Activated naive CD4-positive, alpha-beta T cell treated with anti-CD3 and anti-CD28 coated beads, Interleukin-2, amount 10 ng/mL, durations not matched to agents 7 days and 5 days (primary cell): ENCODE measurements at regions not wholly inside any gene's neighbourhood (a gene's known extent, or its start where the extent isn't known, plus 50 kb on each side); places are given as distances from the start of the nearest gene placed in this dataset.
"Not testable (repeated sequence)": the region's sequence is repeated elsewhere in the genome, so short reads cannot be mapped to it uniquely, and the experiment has no call there.

Experiments used
- CTCF ChIA-PET: fragments of 350-600 bp; sonication (Branson Sonifier 250); formaldehyde crosslinking; loops from one replicate; lab custom pipeline; 2021; ENCODE audit warnings: antibody characterized with exemption; lab: Charles Lee
- DNase-seq: peaks from one replicate; pipeline ENCODE4 v3.0.0-alpha.2; 2020
- H3K27ac Mint-ChIP-seq: one replicate; pipeline ENCODE4 v1.8.0; 2021; ENCODE audit warnings: mild to moderate bottlenecking, moderate library complexity, mixed read lengths
- H3K27me3 Mint-ChIP-seq: one replicate; pipeline ENCODE4 v1.8.0; 2021; ENCODE audit warnings: mild to moderate bottlenecking, mixed read lengths
- H3K36me3 Mint-ChIP-seq: one replicate; pipeline ENCODE4 v1.8.0; 2021; ENCODE audit warnings: mixed read lengths
- H3K4me1 Mint-ChIP-seq: one replicate; pipeline ENCODE4 v1.8.0; 2021; ENCODE audit warnings: mixed read lengths
- H3K4me3 Mint-ChIP-seq: one replicate; pipeline ENCODE4 v1.8.0; 2021; ENCODE audit warnings: mild to moderate bottlenecking, moderate library complexity, mixed read lengths
- H3K9me3 Mint-ChIP-seq: one replicate; pipeline ENCODE4 v1.8.0; 2021; ENCODE audit warnings: mixed read lengths

DNA sequence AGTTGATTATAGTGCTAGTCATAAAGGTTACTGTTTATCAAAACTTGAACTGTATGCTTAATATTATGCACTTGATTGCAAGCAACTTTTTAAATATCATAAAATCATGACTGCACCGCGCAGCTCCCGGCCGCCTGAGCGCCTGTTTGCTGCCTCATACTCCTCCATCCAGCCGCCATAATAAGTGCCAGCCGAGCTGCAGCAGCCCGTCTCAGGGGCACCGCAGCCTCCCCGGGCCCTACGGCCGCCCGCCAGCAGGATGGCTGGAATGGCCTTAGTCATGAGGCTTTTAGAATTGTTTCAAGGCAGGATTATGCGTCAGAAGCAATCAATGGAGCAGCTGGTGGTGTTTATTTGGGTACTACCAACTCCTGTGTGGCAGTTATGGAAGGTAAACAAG is 337.2 kb downstream of the PAX3 start:
- CTCF ChIA-PET = no interaction called here
- no peaks in the 10 kb centered on the region for H3K36me3 Mint-ChIP-seq
- no peak overlapping the region for H3K27ac Mint-ChIP-seq
- DNase-seq = no peak
- H3K9me3 Mint-ChIP-seq = no peaks in the 10 kb centered on the region
- no peaks in the 10 kb centered on the region for H3K27me3 Mint-ChIP-seq
- no peak overlapping the region for H3K4me3 Mint-ChIP-seq
- H3K4me1 Mint-ChIP-seq = no peaks in the 10 kb centered on the region

DNA sequence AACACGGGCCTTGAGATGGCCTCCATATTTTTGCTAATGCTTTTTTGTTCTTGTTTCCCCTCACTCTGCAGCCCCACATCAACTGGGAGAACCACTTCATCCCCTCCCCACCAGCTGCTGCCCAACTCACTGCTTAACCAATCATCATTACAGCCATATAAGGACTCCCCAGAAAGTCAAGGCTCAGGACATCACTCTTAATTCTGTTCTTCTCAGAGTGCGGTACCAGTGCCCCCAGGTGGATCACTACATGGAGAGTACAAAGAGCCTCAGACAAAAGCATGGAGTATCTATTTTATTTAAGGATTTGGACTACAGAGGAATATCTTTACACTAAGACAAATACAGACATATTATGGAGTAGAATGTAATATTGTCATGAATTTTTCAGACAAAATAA is 340.6 kb downstream of the PAX3 start:
- Mint-ChIP-seq H3K27ac (no peak overlapping the region), H3K9me3 (no peaks in the 10 kb centered on the region), H3K36me3 (no peaks in the 10 kb centered on the region), H3K27me3 (no peaks in the 10 kb centered on the region), H3K4me1 (no peaks in the 10 kb centered on the region), H3K4me3 (no peak overlapping the region)
- DNase-seq = no peak
- CTCF ChIA-PET = no interaction called here

DNA sequence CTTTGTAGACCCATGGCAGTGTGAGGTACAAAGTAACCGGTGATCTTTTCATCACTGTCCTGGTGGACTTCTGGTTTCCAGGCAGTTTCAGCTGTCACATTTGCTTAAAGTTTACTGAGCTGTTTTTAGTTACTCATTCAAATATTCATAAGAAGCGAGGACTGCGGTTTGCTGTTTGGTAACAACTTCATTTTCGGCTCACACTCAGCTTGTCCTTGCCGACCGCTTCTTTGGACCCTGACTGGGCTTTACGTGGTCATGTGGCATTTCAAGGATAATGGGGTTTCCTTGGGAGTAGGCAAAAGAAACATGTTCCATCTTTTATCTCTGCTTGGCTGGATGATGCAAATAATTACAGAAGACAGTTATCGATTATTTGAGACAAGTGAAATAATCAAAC is 350.7 kb downstream of the PAX3 start:
- no peak for DNase-seq
- Mint-ChIP-seq H3K9me3 (no peaks in the 10 kb centered on the region), H3K4me1 (no peaks in the 10 kb centered on the region), H3K36me3 (no peaks in the 10 kb centered on the region), H3K27me3 (no peaks in the 10 kb centered on the region), H3K4me3 (no peak overlapping the region), H3K27ac (no peak overlapping the region)
- CTCF ChIA-PET = no interaction called here

- H3K36me3 Mint-ChIP-seq, H3K27me3 Mint-ChIP-seq, H3K4me3 Mint-ChIP-seq, CTCF ChIA-PET, H3K27ac Mint-ChIP-seq, H3K4me1 Mint-ChIP-seq, DNase-seq, H3K9me3 Mint-ChIP-seq: not testable (repeated sequence)
Measured at GRCh38 chr2:221944452-221944851, 354.3 kb downstream of the PAX3 start.

DNA sequence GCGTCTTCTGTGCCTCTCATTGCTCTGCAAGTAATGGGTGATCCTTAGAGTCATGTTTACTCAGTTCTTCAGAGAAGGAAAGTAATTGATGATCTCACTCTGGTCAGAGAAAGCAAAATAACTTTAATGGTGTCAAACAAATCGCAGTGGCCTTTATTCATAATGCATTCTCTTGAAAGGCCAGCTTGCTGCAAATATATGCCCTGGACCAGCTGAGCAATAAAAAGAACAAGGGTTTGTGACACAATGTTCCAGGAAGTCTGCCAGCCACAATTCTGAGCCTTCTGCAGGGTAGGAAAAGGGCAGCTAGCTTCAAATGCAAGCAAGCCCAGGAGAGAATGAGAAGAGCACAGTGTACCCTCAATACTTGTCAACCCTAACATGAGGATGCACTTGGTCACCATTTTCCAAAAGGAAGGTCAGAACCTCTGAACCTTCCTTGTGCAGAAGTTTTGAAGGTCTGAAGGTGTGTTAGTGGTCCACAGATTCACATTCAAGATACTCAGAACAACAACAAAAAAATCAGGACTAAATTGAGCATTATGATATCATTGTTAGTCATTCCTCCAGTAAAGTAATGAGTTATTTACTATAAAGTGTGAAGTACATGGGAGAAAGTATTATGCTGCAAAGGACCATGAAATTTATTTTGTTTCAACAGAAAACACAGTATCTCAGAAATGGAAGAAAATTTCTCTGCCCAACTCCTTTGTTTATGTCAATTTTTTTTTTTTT is 355.6 kb downstream of the PAX3 start:
- H3K36me3 Mint-ChIP-seq = no peaks in the 10 kb centered on the region
- H3K9me3 Mint-ChIP-seq = no peaks in the 10 kb centered on the region
- H3K4me3 Mint-ChIP-seq = no peak overlapping the region
- H3K4me1 Mint-ChIP-seq = no peaks in the 10 kb centered on the region
- H3K27me3 Mint-ChIP-seq = no peaks in the 10 kb centered on the region
- CTCF ChIA-PET = no interaction called here
- DNase-seq = no peak
- H3K27ac Mint-ChIP-seq = no peak overlapping the region

DNA sequence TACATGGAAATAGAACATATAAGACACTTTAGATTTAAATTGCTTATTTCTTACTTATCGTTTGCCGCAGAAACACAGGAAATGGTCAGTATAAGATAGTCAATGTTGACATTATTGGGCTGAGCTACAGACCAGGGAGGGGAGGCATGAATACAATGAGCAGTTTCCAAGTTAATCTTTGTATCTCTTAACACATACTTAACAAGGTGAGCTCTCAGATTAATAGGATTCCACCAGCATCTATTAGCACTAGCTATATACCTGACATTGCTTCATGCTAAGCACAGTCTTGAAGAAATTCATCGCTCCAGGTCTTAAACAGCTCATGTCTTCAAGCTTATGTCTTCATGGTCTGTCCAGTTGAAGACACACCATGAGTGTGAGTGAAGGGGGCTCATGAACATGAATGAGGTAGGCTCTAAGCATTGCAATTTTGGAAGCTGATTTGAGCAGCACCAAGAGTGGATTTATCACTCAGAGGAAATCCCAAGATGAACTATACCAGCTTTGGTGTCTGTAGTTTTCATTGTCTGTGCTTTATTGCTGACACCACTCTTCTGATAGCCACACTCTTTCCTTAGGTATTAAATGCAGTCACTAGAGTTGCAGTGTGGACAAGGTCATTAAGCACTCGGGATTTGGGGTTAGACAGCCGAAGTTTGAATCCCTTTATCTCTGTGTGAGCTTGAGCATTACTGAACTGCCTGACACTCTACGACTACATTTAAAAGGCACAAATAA is 359.3 kb upstream of the EPHA4 start:
- Mint-ChIP-seq H3K4me3 (no peak overlapping the region), H3K9me3 (no peaks in the 10 kb centered on the region), H3K27me3 (no peaks in the 10 kb centered on the region), H3K36me3 (no peaks in the 10 kb centered on the region), H3K27ac (no peak overlapping the region), H3K4me1 (no peaks in the 10 kb centered on the region)
- CTCF ChIA-PET = no interaction called here
- DNase-seq = no peak

- H3K27me3 Mint-ChIP-seq = no peaks in the 10 kb centered on the region
- H3K4me3 Mint-ChIP-seq = no peak overlapping the region
- DNase-seq = no peak
- H3K27ac Mint-ChIP-seq = no peak overlapping the region
- CTCF ChIA-PET = no interaction called here
- H3K4me1 Mint-ChIP-seq = no peaks in the 10 kb centered on the region
- no peaks in the 10 kb centered on the region for H3K36me3 Mint-ChIP-seq
- H3K9me3 Mint-ChIP-seq = no peaks in the 10 kb centered on the region
Measured at GRCh38 chr2:221929259-221929658, 357.2 kb upstream of the EPHA4 start.

GRCh38 chr2:221926327-221926726 is 354.2 kb upstream of the EPHA4 start:
- no peak overlapping the region for H3K4me3 Mint-ChIP-seq
- H3K4me1 Mint-ChIP-seq = no peaks in the 10 kb centered on the region
- CTCF ChIA-PET = no interaction called here
- no peaks in the 10 kb centered on the region for H3K9me3 Mint-ChIP-seq
- no peaks in the 10 kb centered on the region for H3K27me3 Mint-ChIP-seq
- no peaks in the 10 kb centered on the region for H3K36me3 Mint-ChIP-seq
- DNase-seq = no peak
- H3K27ac Mint-ChIP-seq = no peak overlapping the region

GRCh38 chr2:221924576-221924975 is 352.5 kb upstream of the EPHA4 start:
- H3K4me3 Mint-ChIP-seq = no peak overlapping the region
- CTCF ChIA-PET = no interaction called here
- no peaks in the 10 kb centered on the region for H3K9me3 Mint-ChIP-seq
- no peak overlapping the region for H3K27ac Mint-ChIP-seq
- H3K4me1 Mint-ChIP-seq = no peaks in the 10 kb centered on the region
- no peak for DNase-seq
- no peaks in the 10 kb centered on the region for H3K27me3 Mint-ChIP-seq
- H3K36me3 Mint-ChIP-seq = no peaks in the 10 kb centered on the region

DNA sequence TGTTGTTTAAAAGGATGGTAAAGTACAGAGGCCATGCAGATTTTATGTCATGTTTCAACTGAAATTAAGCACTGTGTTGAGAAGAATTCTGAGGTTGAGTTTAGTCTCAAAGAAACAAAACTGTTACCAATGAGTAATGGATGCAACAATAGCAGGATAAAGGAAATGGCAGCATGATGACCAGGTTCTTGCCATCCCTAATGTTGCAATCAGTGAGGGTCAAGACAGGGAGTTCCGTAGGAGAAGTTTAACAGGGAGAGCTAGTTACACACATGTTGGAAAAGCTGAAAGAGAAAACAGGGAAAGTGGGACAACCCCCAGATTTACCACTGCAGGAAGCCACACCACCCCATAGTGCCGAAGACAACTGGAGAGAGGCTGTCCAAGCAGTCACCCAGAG is 343.8 kb upstream of the EPHA4 start:
- no peaks in the 10 kb centered on the region for H3K36me3 Mint-ChIP-seq
- no peak overlapping the region for H3K27ac Mint-ChIP-seq
- no peak for DNase-seq
- CTCF ChIA-PET = no interaction called here
- H3K4me1 Mint-ChIP-seq = no peaks in the 10 kb centered on the region
- no peak overlapping the region for H3K4me3 Mint-ChIP-seq
- no peaks in the 10 kb centered on the region for H3K9me3 Mint-ChIP-seq
- H3K27me3 Mint-ChIP-seq = no peaks in the 10 kb centered on the region

- H3K36me3 Mint-ChIP-seq = no peaks in the 10 kb centered on the region
- no peak for DNase-seq
Measured at GRCh38 chr2:221914334-221914880, 342.3 kb upstream of the EPHA4 start.

GRCh38 chr2:221911890-221912289 is 339.8 kb upstream of the EPHA4 start:
- Mint-ChIP-seq H3K4me1 (no peaks in the 10 kb centered on the region), H3K4me3 (no peak overlapping the region), H3K27me3 (no peaks in the 10 kb centered on the region), H3K36me3 (no peaks in the 10 kb centered on the region), H3K27ac (no peak overlapping the region), H3K9me3 (no peaks in the 10 kb centered on the region)
- CTCF ChIA-PET = no interaction called here
- DNase-seq = no peak

More at GRCh38 chr2:221914334-221914880, 342.3 kb upstream of the EPHA4 start:
- H3K27ac Mint-ChIP-seq = no peak overlapping the region
- H3K4me3 Mint-ChIP-seq = no peak overlapping the region
- no peaks in the 10 kb centered on the region for H3K4me1 Mint-ChIP-seq
- no peaks in the 10 kb centered on the region for H3K27me3 Mint-ChIP-seq
- CTCF ChIA-PET = no interaction called here
- no peaks in the 10 kb centered on the region for H3K9me3 Mint-ChIP-seq

DNA sequence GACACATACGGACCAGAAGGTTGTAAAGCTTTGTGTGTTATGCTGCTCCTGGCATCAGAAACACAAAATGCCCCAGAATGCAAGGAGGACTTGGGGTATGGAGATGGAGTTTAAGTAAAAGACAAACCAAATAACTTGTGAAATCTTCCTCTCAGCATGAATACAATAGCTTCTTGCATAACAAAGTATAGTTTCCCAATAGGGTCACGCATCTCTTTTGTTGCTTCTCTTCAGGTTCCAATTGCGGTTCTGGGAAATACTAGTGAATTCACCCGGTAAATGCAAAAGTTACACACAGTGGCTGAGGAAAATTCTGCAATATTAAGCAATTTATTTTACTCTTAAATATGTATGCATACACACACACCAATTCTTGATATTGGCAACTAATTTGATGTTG is 339.2 kb upstream of the EPHA4 start:
- no peaks in the 10 kb centered on the region for H3K9me3 Mint-ChIP-seq
- H3K36me3 Mint-ChIP-seq = no peaks in the 10 kb centered on the region
- no peak for DNase-seq
- no peak overlapping the region for H3K27ac Mint-ChIP-seq
- CTCF ChIA-PET = no interaction called here
- no peaks in the 10 kb centered on the region for H3K4me1 Mint-ChIP-seq
- H3K27me3 Mint-ChIP-seq = no peaks in the 10 kb centered on the region
- H3K4me3 Mint-ChIP-seq = no peak overlapping the region

GRCh38 chr2:221908518-221908917 is 336.4 kb upstream of the EPHA4 start:
- Mint-ChIP-seq H3K27me3 (no peaks in the 10 kb centered on the region), H3K4me3 (no peak overlapping the region), H3K27ac (no peak overlapping the region), H3K36me3 (no peaks in the 10 kb centered on the region), H3K4me1 (no peaks in the 10 kb centered on the region), H3K9me3 (no peaks in the 10 kb centered on the region)
- no peak for DNase-seq
- CTCF ChIA-PET = no interaction called here

GRCh38 chr2:221897718-221898117 is 325.6 kb upstream of the EPHA4 start:
- H3K36me3 Mint-ChIP-seq = no peaks in the 10 kb centered on the region
- no peaks in the 10 kb centered on the region for H3K4me1 Mint-ChIP-seq
- DNase-seq = no peak
- H3K9me3 Mint-ChIP-seq = peaks cover 3% of the 10 kb centered on the region
- no peaks in the 10 kb centered on the region for H3K27me3 Mint-ChIP-seq
- no peak overlapping the region for H3K27ac Mint-ChIP-seq
- CTCF ChIA-PET = no interaction called here
- no peak overlapping the region for H3K4me3 Mint-ChIP-seq
